ENCODE measurements at regions not wholly inside any gene's neighbourhood (a gene's known extent, or its start where the extent isn't known, plus 50 kb on each side); places are given as distances from the start of the nearest gene placed in this dataset.

DNA sequence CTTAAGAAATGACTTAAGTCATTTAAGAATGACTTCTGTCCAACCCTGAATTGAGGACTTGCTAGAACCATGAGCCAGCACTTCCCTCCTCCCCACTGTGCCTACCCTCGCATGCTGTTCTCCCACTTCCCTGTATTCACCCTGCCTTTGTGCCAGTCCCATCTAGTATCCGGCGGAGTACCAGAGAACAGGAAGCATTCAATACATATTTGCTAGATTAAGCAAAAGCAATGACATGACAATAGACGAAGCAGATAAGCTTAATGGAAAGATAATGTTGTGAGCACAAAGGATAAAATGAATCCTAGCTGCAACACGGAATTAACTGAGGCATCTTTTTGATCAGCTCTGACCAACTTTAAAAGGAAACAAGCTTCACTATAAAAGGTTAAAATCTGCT is 328.5 kb downstream of the TDRD15 start:
- Histone ChIP-seq H3K4me3 (no peak overlapping the region), H3K4me1 (replicated peaks in 1 of 2) (peaks cover 9 to 10% of the 10 kb centered on the region in 2 donors), H3K27ac (no peak overlapping the region)
- ATAC-seq (replicated peaks in 6 of 8), result no peak
- WGBS, 10 experiments, result 0 to 79% (median 61%) methylated on average over 2 to 5 of the region's 5 CpGs; no CpG with 5 or more reads in 2 of the 10 experiments
- in situ Hi-C loops (cut with MboI; ENCODE audit: low pct_unique_long_range_greater_than_20kb in 2 of 9, low sequenced_read_pairs in 9 of 9, unreplicated experiment in 9 of 9), result no loop called here

- no peak overlapping the region for H3K27ac ChIP-seq
These were observed 328.9 kb downstream of the TDRD15 start for GRCh38 chr2:21452678-21453077.

GRCh38 chr2:21453723-21454450 is 330.1 kb downstream of the TDRD15 start:
- in situ Hi-C loops (cut with MboI; ENCODE audit: low pct_unique_long_range_greater_than_20kb in 2 of 9, low sequenced_read_pairs in 9 of 9, unreplicated experiment in 9 of 9), result no loop called here
- no peak overlapping the region for H3K27ac ChIP-seq
- H3K4me3 ChIP-seq, result no peak overlapping the region
- no peak for ATAC-seq (replicated peaks in 6 of 8)
- peaks cover 9 to 10% of the 10 kb centered on the region in 2 donors for H3K4me1 ChIP-seq (replicated peaks in 1 of 2)
- 4 to 91% (median 57%) methylated on average over 3 to 7 of the region's 8 CpGs; no CpG with 5 or more reads in 1 of the 10 experiments for WGBS, 10 experiments

More at GRCh38 chr2:21452678-21453077, 328.9 kb downstream of the TDRD15 start:
- Histone ChIP-seq H3K4me1 (replicated peaks in 1 of 2) (peaks cover 9 to 10% of the 10 kb centered on the region in 2 donors), H3K4me3 (no peak overlapping the region)
- 0 to 20% (median 6%) methylated on average over 1 to 3 of the region's 5 CpGs; no CpG with 5 or more reads in 4 of the 10 experiments for WGBS, 10 experiments
- in situ Hi-C loops (cut with MboI; ENCODE audit: low pct_unique_long_range_greater_than_20kb in 2 of 9, low sequenced_read_pairs in 9 of 9, unreplicated experiment in 9 of 9), result no loop called here
- peak in 6 of 8 experiments; percentile 27 to 97 (median 36) for ATAC-seq (replicated peaks in 6 of 8)

- WGBS, 10 experiments, result 0 to 80% (median 67%) methylated on average over 1 to 2 of the region's 2 CpGs; no CpG with 5 or more reads in 2 of the 10 experiments
- no peak for ATAC-seq (replicated peaks in 6 of 8)
- in situ Hi-C loops (cut with MboI; ENCODE audit: low pct_unique_long_range_greater_than_20kb in 2 of 9, low sequenced_read_pairs in 9 of 9, unreplicated experiment in 9 of 9), result no loop called here
- Histone ChIP-seq H3K27ac (no peak overlapping the region), H3K4me3 (no peak overlapping the region), H3K4me1 (replicated peaks in 1 of 2) (peaks cover 9 to 10% of the 10 kb centered on the region in 2 donors)
These were observed 331.1 kb downstream of the TDRD15 start for GRCh38 chr2:21454839-21455238.

DNA sequence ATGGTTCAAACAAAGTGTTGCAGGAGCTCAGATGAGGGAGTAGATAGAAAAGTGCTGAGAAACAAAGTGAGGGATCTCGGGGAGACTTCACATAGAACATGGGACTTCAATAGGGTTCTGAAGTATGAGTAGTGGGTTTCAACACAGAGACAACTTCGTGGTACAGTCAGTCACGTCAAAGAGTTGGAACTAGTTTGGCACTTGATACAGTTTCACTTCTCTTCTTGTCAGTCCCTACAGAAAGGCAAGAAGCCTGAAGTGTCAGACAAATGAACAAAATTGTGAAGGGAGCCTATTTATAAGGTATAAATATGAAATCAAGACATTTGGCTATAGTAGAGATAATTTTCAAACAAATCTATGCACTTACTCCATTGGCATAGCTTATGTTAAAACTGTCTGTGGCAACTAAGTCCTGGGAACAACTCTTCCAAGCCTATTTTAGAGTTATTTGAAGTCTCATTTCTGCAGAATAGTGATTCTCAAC is 338.0 kb downstream of the TDRD15 start:
- Histone ChIP-seq H3K4me3 (no peak overlapping the region), H3K27ac (no peak overlapping the region), H3K4me1 (replicated peaks in 1 of 2) (no peaks in the 10 kb centered on the region)
- ATAC-seq (replicated peaks in 6 of 8), result no peak
- WGBS, 10 experiments, result 17 to 80% (median 80%) methylated on average over 1 to 2 of the region's 3 CpGs; no CpG with 5 or more reads in 5 of the 10 experiments
- in situ Hi-C loops (cut with MboI; ENCODE audit: low pct_unique_long_range_greater_than_20kb in 2 of 9, low sequenced_read_pairs in 9 of 9, unreplicated experiment in 9 of 9), result no loop called here

- WGBS, 10 experiments, result 0 to 100% (median 50%) methylated on average over 1 of the region's 1 CpG; no CpG with 5 or more reads in 4 of the 10 experiments
- Histone ChIP-seq H3K4me1 (replicated peaks in 1 of 2) (peaks cover 0 to 2% of the 10 kb centered on the region in 2 donors), H3K27ac (no peak overlapping the region), H3K4me3 (no peak overlapping the region)
- no peak for ATAC-seq (replicated peaks in 6 of 8)
- in situ Hi-C loops (cut with MboI; ENCODE audit: low pct_unique_long_range_greater_than_20kb in 2 of 9, low sequenced_read_pairs in 9 of 9, unreplicated experiment in 9 of 9), result no loop called here
These were observed 342.7 kb downstream of the TDRD15 start for GRCh38 chr2:21466341-21466927.

- no peak for ATAC-seq (replicated peaks in 6 of 8)
- Histone ChIP-seq H3K4me1 (replicated peaks in 1 of 2) (peaks cover 0 to 2% of the 10 kb centered on the region in 2 donors), H3K27ac (no peak overlapping the region), H3K4me3 (no peak overlapping the region)
- WGBS, 10 experiments, result 0 to 100% (median 63%) methylated on average over 1 of the region's 1 CpG; no CpG with 5 or more reads in 3 of the 10 experiments
- in situ Hi-C loops (cut with MboI; ENCODE audit: low pct_unique_long_range_greater_than_20kb in 2 of 9, low sequenced_read_pairs in 9 of 9, unreplicated experiment in 9 of 9), result no loop called here
These were observed 343.6 kb downstream of the TDRD15 start for GRCh38 chr2:21467280-21467818.

DNA sequence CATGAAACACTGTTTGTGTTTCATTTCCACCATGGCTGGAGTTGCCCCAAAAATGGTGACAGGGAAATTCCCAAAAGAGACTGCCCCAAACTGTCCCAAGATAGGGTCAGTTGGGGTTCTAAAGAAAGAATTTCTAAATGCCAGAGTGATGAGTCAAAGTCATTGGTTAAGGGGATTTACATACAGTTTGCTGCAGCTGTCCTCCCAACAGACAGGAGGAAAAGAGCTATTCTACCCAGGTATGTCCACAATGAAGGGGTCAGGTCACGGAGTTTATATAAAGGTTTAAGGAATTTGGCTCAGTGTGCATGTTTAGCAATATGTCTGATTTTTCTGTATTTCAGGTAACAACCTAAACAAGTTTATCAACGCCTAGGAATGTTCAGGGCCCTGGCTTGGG is 344.1 kb downstream of the TDRD15 start:
- H3K27ac ChIP-seq, result no peak overlapping the region
- peaks cover 0 to 2% of the 10 kb centered on the region in 2 donors for H3K4me1 ChIP-seq (replicated peaks in 1 of 2)
- no peak for ATAC-seq (replicated peaks in 6 of 8)
- WGBS, 10 experiments, result 0 to 100% (median 74%) methylated on average over 1 to 2 of the region's 2 CpGs; no CpG with 5 or more reads in 2 of the 10 experiments
- H3K4me3 ChIP-seq, result no peak overlapping the region
- in situ Hi-C loops (cut with MboI; ENCODE audit: low pct_unique_long_range_greater_than_20kb in 2 of 9, low sequenced_read_pairs in 9 of 9, unreplicated experiment in 9 of 9), result no loop called here

DNA sequence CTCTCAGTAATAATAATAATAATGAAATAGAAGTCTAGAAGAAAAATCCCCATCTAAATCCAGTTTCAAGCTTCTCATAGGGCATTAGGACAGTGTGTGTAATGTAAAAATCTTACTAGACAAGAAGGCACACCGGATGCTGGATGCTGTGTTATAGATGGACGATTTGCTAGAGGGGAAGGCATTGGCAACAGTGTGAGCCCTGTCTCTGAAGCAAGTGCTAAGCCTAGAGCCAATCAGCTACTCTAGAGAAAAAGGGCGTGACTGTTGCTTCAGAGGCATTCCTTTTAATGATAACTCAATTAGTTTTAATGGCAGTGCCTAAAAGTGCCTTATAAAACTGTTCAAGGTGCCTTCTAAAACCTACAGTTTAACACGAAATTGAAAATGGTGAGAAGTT is 344.9 kb downstream of the TDRD15 start:
- in situ Hi-C loops (cut with MboI; ENCODE audit: low pct_unique_long_range_greater_than_20kb in 2 of 9, low sequenced_read_pairs in 9 of 9, unreplicated experiment in 9 of 9), result no loop called here
- 0 to 100% (median 59%) methylated on average over 1 to 4 of the region's 4 CpGs; no CpG with 5 or more reads in 2 of the 10 experiments for WGBS, 10 experiments
- H3K4me3 ChIP-seq, result no peak overlapping the region
- no peak overlapping the region for H3K27ac ChIP-seq
- peaks cover 0 to 2% of the 10 kb centered on the region in 2 donors for H3K4me1 ChIP-seq (replicated peaks in 1 of 2)
- no peak for ATAC-seq (replicated peaks in 6 of 8)

DNA sequence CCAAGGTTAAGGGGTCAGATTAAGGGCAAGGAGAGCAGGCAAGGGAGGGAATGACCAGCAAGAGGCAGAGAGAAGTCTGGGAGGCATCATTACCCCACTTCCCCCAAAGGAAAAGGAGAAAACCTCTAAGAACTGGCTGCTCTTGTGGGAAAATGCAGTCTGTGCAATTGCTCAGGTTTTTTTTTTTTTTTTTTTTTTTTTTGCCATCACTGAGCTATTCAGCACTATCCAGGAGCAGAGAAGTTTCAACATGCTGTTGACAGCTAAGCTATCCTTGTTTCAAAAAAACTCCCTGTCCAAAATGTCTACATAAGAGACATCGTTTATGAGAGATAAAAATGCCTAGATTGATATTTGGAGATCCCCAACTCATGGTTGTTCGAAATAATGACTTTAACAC is 345.4 kb downstream of the TDRD15 start:
- in situ Hi-C loops (cut with MboI; ENCODE audit: low pct_unique_long_range_greater_than_20kb in 2 of 9, low sequenced_read_pairs in 9 of 9, unreplicated experiment in 9 of 9), result no loop called here
- ATAC-seq (replicated peaks in 6 of 8), result no peak

GRCh38 chr2:21469564-21469963 is 345.8 kb downstream of the TDRD15 start:
- 0 to 94% (median 39%) methylated on average over 2 to 4 of the region's 4 CpGs; no CpG with 5 or more reads in 2 of the 10 experiments for WGBS, 10 experiments
- in situ Hi-C loops (cut with MboI; ENCODE audit: low pct_unique_long_range_greater_than_20kb in 2 of 9, low sequenced_read_pairs in 9 of 9, unreplicated experiment in 9 of 9), result no loop called here
- ATAC-seq (replicated peaks in 6 of 8), result no peak
- H3K4me1 ChIP-seq (replicated peaks in 1 of 2), result peaks cover 0 to 2% of the 10 kb centered on the region in 2 donors
- H3K4me3 ChIP-seq, result no peak overlapping the region
- no peak overlapping the region for H3K27ac ChIP-seq

More for the DNA sequence above, 345.4 kb downstream of the TDRD15 start:
- Histone ChIP-seq H3K27ac (no peak overlapping the region), H3K4me1 (replicated peaks in 1 of 2) (peaks cover 0 to 2% of the 10 kb centered on the region in 2 donors), H3K4me3 (no peak overlapping the region)
- 0 to 100% (median 59%) methylated on average over 1 to 2 of the region's 2 CpGs; no CpG with 5 or more reads in 2 of the 10 experiments for WGBS, 10 experiments

DNA sequence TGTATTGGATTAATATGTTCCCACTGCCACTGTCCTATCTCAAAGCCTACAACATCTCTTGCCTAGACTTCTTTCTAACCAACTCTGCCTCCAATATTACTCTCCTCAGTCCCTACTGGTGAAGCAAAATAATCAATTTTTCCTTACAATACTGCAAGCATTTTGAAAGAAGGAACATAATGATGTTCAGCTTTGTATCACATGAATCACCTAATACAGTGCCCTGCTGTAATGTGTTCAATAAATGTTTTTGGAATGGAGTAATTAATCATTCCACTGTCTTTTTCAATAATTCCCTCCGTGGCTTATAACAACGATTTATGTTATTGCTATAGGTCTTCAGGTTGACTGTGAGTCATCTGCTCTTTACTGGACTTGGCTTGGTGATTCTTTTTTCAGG is 356.4 kb downstream of the TDRD15 start:
- whole genome bisulfite sequencing, 10 experiments, result 0 to 93% (median 38%) methylated on average over 1 to 2 of the region's 2 CpGs; no CpG with 5 or more reads in 2 of the 10 experiments
- Histone ChIP-seq H3K4me3 (no peak overlapping the region), H3K27ac (no peak overlapping the region), H3K4me1 (replicated peaks in 1 of 2) (peaks cover 0 to 2% of the 10 kb centered on the region in 2 donors)
- in situ Hi-C loops (cut with MboI; ENCODE audit: low pct_unique_long_range_greater_than_20kb in 2 of 9, low sequenced_read_pairs in 9 of 9, unreplicated experiment in 9 of 9), result no loop called here
- ATAC-seq (replicated peaks in 6 of 8), result peak in 5 of 8 experiments; percentile 14 to 83 (median 56)

DNA sequence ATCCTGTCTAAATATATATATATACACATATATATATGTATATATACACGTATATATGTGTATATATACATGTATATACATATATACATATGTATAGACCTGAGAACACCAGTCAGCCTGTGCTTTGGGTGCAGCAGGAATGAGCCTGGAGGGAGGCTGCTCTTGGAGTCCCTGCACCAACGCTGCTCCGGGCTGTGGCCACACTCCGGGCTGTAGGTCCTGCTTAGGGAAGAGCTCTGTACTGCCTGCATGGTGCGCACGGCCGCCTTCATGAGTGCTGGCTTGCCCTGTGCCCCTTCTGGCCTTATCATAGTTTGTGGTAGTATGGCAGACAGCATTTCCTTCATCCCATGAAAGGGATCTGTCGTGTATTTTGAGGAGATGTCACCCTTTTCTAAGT is 360.9 kb downstream of the TDRD15 start:
- WGBS, 10 experiments, result 40 to 80% (median 51%) methylated on average over 1 to 4 of the region's 8 CpGs; no CpG with 5 or more reads in 6 of the 10 experiments
- in situ Hi-C loops (cut with MboI; ENCODE audit: low pct_unique_long_range_greater_than_20kb in 2 of 9, low sequenced_read_pairs in 9 of 9, unreplicated experiment in 9 of 9), result no loop called here
- H3K4me1 ChIP-seq (replicated peaks in 1 of 2), result peaks cover 0 to 2% of the 10 kb centered on the region in 2 donors
- ATAC-seq (replicated peaks in 6 of 8), result no peak
- no peak overlapping the region for H3K4me3 ChIP-seq
- no peak overlapping the region for H3K27ac ChIP-seq

Measured in motor neuron (in vitro differentiated cells).